H1 (cell line): ENCODE measurements at regions not wholly inside any gene's neighbourhood (a gene's known extent, or its start where the extent isn't known, plus 50 kb on each side); places are given as distances from the start of the nearest gene placed in this dataset.
A peak's percentile ranks its signal among the peaks of the same experiment; 100 is the strongest.

Experiments used
- CTCF ChIA-PET: fragments of 300-600 bp; sonication (Branson Sonifier 250); formaldehyde crosslinking; loops from one replicate; lab custom pipeline; 2021; ENCODE audit not compliant: partially characterized antibody; lab: Charles Lee
- POLR2A ChIA-PET: fragments of 300-600 bp; sonication (Branson Sonifier 250); formaldehyde crosslinking; loops from one replicate; lab custom pipeline; 2021; ENCODE audit warnings: inconsistent platforms; ENCODE audit not compliant: partially characterized antibody; lab: Charles Lee
- DNase-seq, 2 experiments: peaks; one replicate each; pipeline versions ENCODE4 v3.0.0 to v3.0.0-alpha.2; 2010 to 2022; ENCODE audit warnings: low spot score in 2 of 2, low read depth in 1 of 2, mixed read lengths in 1 of 2
- FAIRE-seq: peaks from 2 replicates; lab custom pipeline; 2011; peaks lifted over from hg19 to GRCh38; lab: Jason Lieb, UNC
- H2AFZ ChIP-seq: 2 replicates; pipeline ENCODE4 v1.8.1; 2012; ENCODE audit warnings: low read length, inconsistent platforms
- H2AK5ac ChIP-seq: 2 replicates; pipeline ENCODE4 v1.6.1; 2013; ENCODE audit warnings: low read depth, low read length
- H2BK120ac ChIP-seq: replicated peaks from 2 replicates; pipeline ENCODE3; 2013; ENCODE audit warnings: low read depth, low read length, inconsistent platforms
- H2BK12ac ChIP-seq: 2 replicates; pipeline ENCODE4 v1.6.1; 2013; ENCODE audit warnings: low read depth, low read length
- H2BK15ac ChIP-seq: 2 replicates; pipeline ENCODE4 v1.6.1; 2013; ENCODE audit warnings: low read length
- H2BK20ac ChIP-seq: 2 replicates; pipeline ENCODE4 v1.6.1; 2013; ENCODE audit warnings: low read length
- H2BK5ac ChIP-seq: 2 replicates; pipeline ENCODE4 v1.6.1; 2013; ENCODE audit warnings: low read depth, low read length
- H3K14ac ChIP-seq: 2 replicates; pipeline ENCODE4 v1.6.1; 2013; ENCODE audit warnings: inconsistent platforms; ENCODE audit not compliant: insufficient read length
- H3K18ac ChIP-seq: 2 replicates; pipeline ENCODE4 v1.6.1; 2013; ENCODE audit warnings: low read length; ENCODE audit errors: extremely low read depth
- H3K23ac ChIP-seq: 2 replicates; pipeline ENCODE4 v1.6.1; 2013; ENCODE audit warnings: inconsistent platforms; ENCODE audit not compliant: insufficient read length
- H3K23me2 ChIP-seq: 2 replicates; pipeline ENCODE4 v1.6.1; 2013; ENCODE audit warnings: low read depth, low read length
- H3K27ac ChIP-seq: 2 replicates; pipeline ENCODE4 v1.6.1; 2011; ENCODE audit warnings: low read depth, low read length, inconsistent platforms
- H3K27me3 ChIP-seq, 4 experiments: replicated peaks in 1 of 4; 1 replicate in 1 of 4; 2 replicates in 3 of 4; pipeline versions ENCODE4 v1.6.1 to v1.8.1; 2011 to 2013; ENCODE audit warnings: low read length in 3 of 4, mild to moderate bottlenecking in 3 of 4, inconsistent platforms in 2 of 4, mixed read lengths in 2 of 4, moderate library complexity in 1 of 4; ENCODE audit not compliant: control insufficient read depth in 3 of 4, insufficient read depth in 3 of 4; ENCODE audit errors: extremely low read depth in 1 of 4
- H3K36me3 ChIP-seq, 4 experiments: 2 replicates each; pipeline versions ENCODE4 v1.6.1 to v1.8.1; 2011 to 2013; ENCODE audit warnings: mild to moderate bottlenecking in 4 of 4, low read length in 3 of 4, moderate library complexity in 2 of 4, control low read depth in 1 of 4, inconsistent platforms in 1 of 4; ENCODE audit not compliant: insufficient read depth in 4 of 4, control insufficient read depth in 2 of 4
- H3K4ac ChIP-seq: replicated peaks from 2 replicates; pipeline ENCODE3; 2013; ENCODE audit warnings: low read length, low read depth, mixed read lengths, inconsistent platforms; ENCODE audit not compliant: insufficient read length
- H3K4me1 ChIP-seq, 4 experiments: replicated peaks in 1 of 4; 1 replicate in 1 of 4; 2 replicates in 3 of 4; pipeline versions ENCODE4 v1.6.1 to v1.8.1; 2011 to 2013; ENCODE audit warnings: low read length in 3 of 4, inconsistent platforms in 2 of 4, mixed read lengths in 1 of 4; ENCODE audit not compliant: insufficient read depth in 4 of 4, control insufficient read depth in 3 of 4
- H3K4me2 ChIP-seq, 2 experiments: 2 replicates each; pipeline versions ENCODE4 v1.6.1 to v1.8.1; 2011 to 2013; ENCODE audit warnings: low read depth in 2 of 2, low read length in 2 of 2, control low read depth in 1 of 2, inconsistent platforms in 1 of 2, mild to moderate bottlenecking in 1 of 2; ENCODE audit not compliant: insufficient read depth in 1 of 2
- H3K4me3 ChIP-seq, 4 experiments: fragments of 200-600, 300-600 bp in 1 of 4; sonication (generic), shearing (Covaris generic), sonication (Bioruptor Twin) in 1 of 4; 2 replicates each; pipeline versions ENCODE4 v1.5.1 to v1.8.1; 2011 to 2016; ENCODE audit warnings: low read length in 4 of 4, low read depth in 3 of 4, control low read depth in 2 of 4, inconsistent platforms in 2 of 4, mild to moderate bottlenecking in 2 of 4, mixed read lengths in 1 of 4, moderate library complexity in 1 of 4; ENCODE audit not compliant: insufficient read depth in 2 of 4; ENCODE audit errors: extremely low read depth in 1 of 4
- H3K56ac ChIP-seq: replicated peaks from 2 replicates; pipeline ENCODE3; 2013; ENCODE audit warnings: low read depth, mild to moderate bottlenecking, mixed read lengths, low read length, inconsistent platforms; ENCODE audit not compliant: insufficient read length
- H3K79me1 ChIP-seq: 2 replicates; pipeline ENCODE4 v1.6.1; 2013; ENCODE audit warnings: low read depth, low read length, control low read depth
- H3K79me2 ChIP-seq, 2 experiments: 2 replicates each; pipeline versions ENCODE4 v1.6.1 to v1.8.1; 2012 to 2013; ENCODE audit warnings: low read length in 2 of 2, mild to moderate bottlenecking in 2 of 2, inconsistent platforms in 1 of 2; ENCODE audit not compliant: insufficient read depth in 2 of 2, control insufficient read depth in 1 of 2
- H3K9ac ChIP-seq, 4 experiments: replicated peaks in 1 of 4; 1 replicate in 1 of 4; 2 replicates in 3 of 4; pipeline versions ENCODE4 v1.6.1 to v1.8.1; 2011 to 2013; ENCODE audit warnings: low read depth in 3 of 4, low read length in 3 of 4, control low read depth in 2 of 4, mild to moderate bottlenecking in 2 of 4, moderate library complexity in 2 of 4, inconsistent platforms in 1 of 4; ENCODE audit errors: extremely low read depth in 1 of 4
- H3K9me3 ChIP-seq, 2 experiments: 2 replicates each; pipeline versions ENCODE4 v1.6.1 to v1.8.1; 2012 to 2013; ENCODE audit warnings: mild to moderate bottlenecking in 2 of 2, moderate library complexity in 2 of 2, control low read depth in 1 of 2, inconsistent platforms in 1 of 2, low read depth in 1 of 2, low read length in 1 of 2, mixed read lengths in 1 of 2; ENCODE audit not compliant: insufficient read depth in 2 of 2
- H4K20me1 ChIP-seq, 2 experiments: replicated peaks in 1 of 2; 2 replicates each; pipeline versions ENCODE3 to v1.8.1; 2011 to 2013; ENCODE audit warnings: inconsistent platforms in 2 of 2, low read length in 2 of 2, mild to moderate bottlenecking in 1 of 2; ENCODE audit not compliant: insufficient read depth in 2 of 2, control insufficient read depth in 1 of 2
- H4K5ac ChIP-seq: 2 replicates; pipeline ENCODE4 v1.6.1; 2013; ENCODE audit warnings: low read length, low read depth, mixed read lengths, inconsistent platforms; ENCODE audit not compliant: insufficient read length
- H4K8ac ChIP-seq: 2 replicates; pipeline ENCODE4 v1.8.0; 2013; ENCODE audit warnings: mild to moderate bottlenecking, moderate library complexity, low read length, inconsistent platforms; ENCODE audit not compliant: insufficient read depth; ENCODE audit errors: extremely low read depth
- H4K91ac ChIP-seq: replicated peaks from 2 replicates; pipeline ENCODE3; 2013; ENCODE audit warnings: low read length, mixed read lengths, inconsistent platforms; ENCODE audit not compliant: insufficient read length
- CHD1 ChIP-seq: IDR thresholded peaks from 2 replicates; pipeline ENCODE4 v1.6.1; 2012; ENCODE audit warnings: low read depth, low read length, improper control_type of control experiment
- WGBS, 2 experiments: shearing (Covaris generic) in 1 of 2; methylation state at CpG; one replicate each; pipeline versions ENCODE4 v1.1.6 to v1.1.7; 2013 to 2015; ENCODE audit warnings: low lambda C conversion rate in 2 of 2, mixed read lengths in 2 of 2, inconsistent platforms in 1 of 2, low coverage in 1 of 2, missing lambda C conversion rate in 1 of 2; ENCODE audit not compliant: insufficient replicate concordance in 2 of 2, insufficient coverage in 1 of 2, insufficient read length in 1 of 2; ENCODE audit errors: extremely low coverage in 1 of 2, missing lambda C conversion rate in 1 of 2; 5-methylcytosine and 5-hydroxymethylcytosine counted together

GRCh38 chr16:9527976-9528375, 436.5 kb downstream of the HAPSTR1 start:
- Histone ChIP-seq H2BK120ac (no peak overlapping the region), H3K4ac (no peak overlapping the region), H4K20me1 (no peaks in the 10 kb centered on the region), H2BK5ac (no peak overlapping the region), H3K27ac (no peak overlapping the region), H3K14ac (no peak overlapping the region), H3K4me1 (peaks cover 6 to 16% (median 7%) of the 10 kb centered on the region in 4 experiments), H3K23ac (no peak overlapping the region), H3K4me3 (peak overlapping the region in 1 of 4 experiments; percentile 20; a peak in 1 of 8 replicates), H3K9me3 (no peaks in the 10 kb centered on the region), H3K18ac (no peak overlapping the region), H2BK15ac (no peak overlapping the region), H3K23me2 (no peaks in the 10 kb centered on the region; the same call in 1 of the 2 replicates), H2BK20ac (no peak overlapping the region), H3K79me1 (no peaks in the 10 kb centered on the region), H3K56ac (no peak overlapping the region), H4K5ac (no peak overlapping the region), H2AFZ (no peak overlapping the region), H3K79me2 (no peaks in the 10 kb centered on the region), H4K91ac (no peak overlapping the region), H3K27me3 (peaks cover 0 to 5% (median under 1%) of the 10 kb centered on the region in 4 experiments; a peak in 2 of 7 replicates), H3K9ac (no peak overlapping the region), H2AK5ac (no peak overlapping the region; the same call in 1 of the 2 replicates), H2BK12ac (no peak overlapping the region; the same call in 1 of the 2 replicates), H3K4me2 (peak overlapping the region in 1 of 2 experiments; percentile 10; a peak in 1 of 4 replicates), H4K8ac (no peak overlapping the region), H3K36me3 (no peaks in the 10 kb centered on the region)
- 53% methylated on average over 2 of the region's 2 CpGs; no CpG with 5 or more reads in 1 of the 2 experiments for WGBS, 2 experiments
- DNase-seq: no peak
- POLR2A ChIA-PET: no interaction called here
- CTCF ChIA-PET: no interaction called here
- FAIRE-seq: peak; percentile 55
- TF ChIP-seq CHD1: no peak
